Neuronal stem cell (in vitro differentiated cells): ENCODE measurements at regions not wholly inside any gene's neighbourhood (a gene's known extent, or its start where the extent isn't known, plus 50 kb on each side); places are given as distances from the start of the nearest gene placed in this dataset.
"Not testable (repeated sequence)": the region's sequence is repeated elsewhere in the genome, so short reads cannot be mapped to it uniquely, and the experiment has no call there.

Experiments used
- DNase-seq: peaks from one replicate; pipeline ENCODE4 v3.0.0-alpha.2; 2013; ENCODE audit warnings: low spot score
- H2AFZ ChIP-seq: one replicate; pipeline ENCODE4 v1.6.1; 2013; ENCODE audit warnings: mild to moderate bottlenecking, low read length, inconsistent platforms
- H2AK5ac ChIP-seq: 2 replicates; pipeline ENCODE4 v1.6.1; 2013; ENCODE audit warnings: low read depth, mild to moderate bottlenecking, inconsistent platforms, low read length, moderate library complexity, mixed read lengths
- H2BK120ac ChIP-seq: 2 replicates; pipeline ENCODE4 v1.6.1; 2013; ENCODE audit warnings: low read depth, mild to moderate bottlenecking, inconsistent platforms, low read length, moderate library complexity, mixed read lengths
- H2BK12ac ChIP-seq: one replicate; pipeline ENCODE4 v1.6.1; 2013; ENCODE audit warnings: low read length, inconsistent platforms
- H2BK15ac ChIP-seq: 2 replicates; pipeline ENCODE4 v1.6.1; 2013; ENCODE audit warnings: mild to moderate bottlenecking, low read length, inconsistent platforms, mixed read lengths
- H2BK5ac ChIP-seq: one replicate; pipeline ENCODE4 v1.6.1; 2013; ENCODE audit warnings: inconsistent platforms, mild to moderate bottlenecking, low read length, moderate library complexity
- H3K14ac ChIP-seq: one replicate; pipeline ENCODE4 v1.6.1; 2013; ENCODE audit warnings: low read length, inconsistent platforms
- H3K18ac ChIP-seq: 2 replicates; pipeline ENCODE4 v1.6.1; 2013; ENCODE audit warnings: low read length, inconsistent platforms
- H3K23ac ChIP-seq: 2 replicates; pipeline ENCODE4 v1.6.1; 2013; ENCODE audit warnings: low read depth, mild to moderate bottlenecking, mixed read lengths, low read length, inconsistent platforms; ENCODE audit not compliant: poor library complexity
- H3K27ac ChIP-seq: replicated peaks from 3 replicates; pipeline ENCODE4 v1.5.1; 2013; ENCODE audit warnings: low read length, inconsistent platforms
- H3K27me3 ChIP-seq, 3 experiments: 2 replicates each; pipeline ENCODE4 v1.6.1; 2013; ENCODE audit warnings: low read length in 3 of 3, mild to moderate bottlenecking in 2 of 3, inconsistent platforms in 1 of 3, low read depth in 1 of 3, mixed read lengths in 1 of 3, moderate library complexity in 1 of 3; ENCODE audit not compliant: control insufficient read depth in 3 of 3, insufficient read depth in 3 of 3
- H3K36me3 ChIP-seq, 2 donors: replicated peaks in 1 of 2; 2 replicates each; pipeline ENCODE4 v1.6.1; 2013; ENCODE audit warnings: low read length in 2 of 2; ENCODE audit not compliant: control insufficient read depth in 2 of 2, insufficient read depth in 2 of 2
- H3K4ac ChIP-seq: 2 replicates; pipeline ENCODE4 v1.6.1; 2013; ENCODE audit warnings: inconsistent platforms, mild to moderate bottlenecking, low read length, moderate library complexity
- H3K4me1 ChIP-seq, 2 donors: 1 replicate in 1 of 2; 2 replicates in 1 of 2; pipeline ENCODE4 v1.6.1; 2013; ENCODE audit warnings: low read length in 2 of 2, low read depth in 1 of 2; ENCODE audit not compliant: control insufficient read depth in 2 of 2, insufficient read depth in 1 of 2
- H3K4me2 ChIP-seq: one replicate; pipeline ENCODE4 v1.6.1; 2013; ENCODE audit warnings: mild to moderate bottlenecking, low read length, inconsistent platforms; ENCODE audit not compliant: insufficient read depth, poor library complexity, severe bottlenecking
- H3K4me3 ChIP-seq, 2 donors: 2 replicates each; pipeline ENCODE4 v1.5.1; 2013; ENCODE audit warnings: low read length in 2 of 2, mild to moderate bottlenecking in 2 of 2, inconsistent platforms in 1 of 2, moderate library complexity in 1 of 2
- H3K79me1 ChIP-seq: one replicate; pipeline ENCODE4 v1.6.1; 2013; ENCODE audit warnings: low read depth, mild to moderate bottlenecking, inconsistent platforms, low read length, moderate library complexity
- H3K9ac ChIP-seq: one replicate; pipeline ENCODE4 v1.6.1; 2013; ENCODE audit warnings: mild to moderate bottlenecking, low read depth, low read length, inconsistent platforms; ENCODE audit not compliant: poor library complexity
- H3K9me3 ChIP-seq, 2 donors: replicated peaks in 1 of 2; 2 replicates each; pipeline versions ENCODE3 to v1.6.1; 2013; ENCODE audit warnings: low read length in 2 of 2, mild to moderate bottlenecking in 2 of 2, inconsistent platforms in 1 of 2, low read depth in 1 of 2, mixed read lengths in 1 of 2, moderate library complexity in 1 of 2; ENCODE audit not compliant: control insufficient read depth in 2 of 2, insufficient read depth in 1 of 2
- H4K8ac ChIP-seq: one replicate; pipeline ENCODE4 v1.6.1; 2013; ENCODE audit warnings: low read depth, mild to moderate bottlenecking, inconsistent platforms, low read length, moderate library complexity
- H4K91ac ChIP-seq: one replicate; pipeline ENCODE4 v1.6.1; 2013; ENCODE audit warnings: low read length, low read depth, mild to moderate bottlenecking, inconsistent platforms; ENCODE audit not compliant: poor library complexity
- WGBS, 2 donors: extraction: QIAGEN DNeasy Blood & Tissue Kit; methylation state at CpG; one replicate each; pipeline ENCODE4 v1.1.7; 2013; ENCODE audit warnings: missing lambda C conversion rate in 2 of 2, mixed read lengths in 1 of 2; ENCODE audit not compliant: insufficient read length in 2 of 2, insufficient replicate concordance in 1 of 2; ENCODE audit errors: extremely low coverage in 2 of 2; 5-methylcytosine and 5-hydroxymethylcytosine counted together

- not testable (repeated sequence) for H3K9me3 ChIP-seq, DNase-seq
Measured at GRCh38 chr14:106355007-106355791, 828.8 kb downstream of the TMEM121 start.

GRCh38 chr14:106355881-106356642 lies 829.7 kb downstream of the TMEM121 start:
- H3K4me1 ChIP-seq, H3K18ac ChIP-seq, H3K79me1 ChIP-seq, H3K23ac ChIP-seq, H3K4me2 ChIP-seq, H3K36me3 ChIP-seq, DNase-seq, H2BK120ac ChIP-seq, H4K91ac ChIP-seq, H3K9ac ChIP-seq, H2BK12ac ChIP-seq, H2BK15ac ChIP-seq, H3K14ac ChIP-seq, H2AFZ ChIP-seq, H3K4me3 ChIP-seq, H3K4ac ChIP-seq, H2AK5ac ChIP-seq, H2BK5ac ChIP-seq, H3K27me3 ChIP-seq, H4K8ac ChIP-seq, H3K27ac ChIP-seq, H3K9me3 ChIP-seq: not testable (repeated sequence)
- no CpG with 5 or more reads among the region's 6 CpGs for WGBS, 2 donors

More at GRCh38 chr14:106355007-106355791, 828.8 kb downstream of the TMEM121 start:
- not testable (repeated sequence) for H3K9ac ChIP-seq, H2BK15ac ChIP-seq, H2BK120ac ChIP-seq, H3K27me3 ChIP-seq, H3K23ac ChIP-seq, H3K18ac ChIP-seq, H3K4me3 ChIP-seq, H2BK5ac ChIP-seq, H2AFZ ChIP-seq, H4K8ac ChIP-seq, H3K27ac ChIP-seq, H3K4me2 ChIP-seq, H2BK12ac ChIP-seq, H4K91ac ChIP-seq, H3K14ac ChIP-seq, H3K36me3 ChIP-seq, H3K79me1 ChIP-seq, H3K4me1 ChIP-seq, H3K4ac ChIP-seq, H2AK5ac ChIP-seq
- WGBS, 2 donors: no CpG with 5 or more reads among the region's 8 CpGs

- H3K79me1 ChIP-seq, H3K36me3 ChIP-seq, H4K91ac ChIP-seq, H4K8ac ChIP-seq, H3K4me1 ChIP-seq, H2BK120ac ChIP-seq, H2AFZ ChIP-seq, H3K4me3 ChIP-seq, H2AK5ac ChIP-seq, H3K14ac ChIP-seq, H3K18ac ChIP-seq, H3K4me2 ChIP-seq, H3K9me3 ChIP-seq, H3K27ac ChIP-seq, H2BK15ac ChIP-seq, H2BK5ac ChIP-seq, H2BK12ac ChIP-seq, DNase-seq, H3K9ac ChIP-seq, H3K4ac ChIP-seq, H3K23ac ChIP-seq, H3K27me3 ChIP-seq: not testable (repeated sequence)
- no CpG with 5 or more reads among the region's 2 CpGs for WGBS, 2 donors
Measured at GRCh38 chr14:106356643-106356930, 830.2 kb downstream of the TMEM121 start.

GRCh38 chr14:106359157-106359887 lies 832.9 kb downstream of the TMEM121 start:
- not testable (repeated sequence) for H2BK5ac ChIP-seq, H3K18ac ChIP-seq, H3K9ac ChIP-seq, DNase-seq, H3K4me2 ChIP-seq, H2AK5ac ChIP-seq, H2AFZ ChIP-seq, H3K4me3 ChIP-seq, H3K9me3 ChIP-seq, H3K79me1 ChIP-seq, H3K27me3 ChIP-seq, H4K91ac ChIP-seq, H2BK120ac ChIP-seq, H2BK15ac ChIP-seq, H3K14ac ChIP-seq, H4K8ac ChIP-seq, H3K4me1 ChIP-seq, H3K36me3 ChIP-seq, H3K23ac ChIP-seq, H2BK12ac ChIP-seq, H3K27ac ChIP-seq, H3K4ac ChIP-seq
- WGBS, 2 donors: no CpG with 5 or more reads among the region's 17 CpGs
